NCI-H2171 treated with DMSO at 0.1 percent for 48 hours (cell line): ENCODE measurements at regions not wholly inside any gene's neighbourhood (a gene's known extent, or its start where the extent isn't known, plus 50 kb on each side); places are given as distances from the start of the nearest gene placed in this dataset.
A peak's percentile ranks its signal among the peaks of the same experiment; 100 is the strongest.
"Not testable (repeated sequence)": the region's sequence is repeated elsewhere in the genome, so short reads cannot be mapped to it uniquely, and the experiment has no call there.

Experiments
- DNase-seq: peaks from one replicate; lab custom pipeline; 2025; lab: John Stamatoyannopoulos, UW

DNA sequence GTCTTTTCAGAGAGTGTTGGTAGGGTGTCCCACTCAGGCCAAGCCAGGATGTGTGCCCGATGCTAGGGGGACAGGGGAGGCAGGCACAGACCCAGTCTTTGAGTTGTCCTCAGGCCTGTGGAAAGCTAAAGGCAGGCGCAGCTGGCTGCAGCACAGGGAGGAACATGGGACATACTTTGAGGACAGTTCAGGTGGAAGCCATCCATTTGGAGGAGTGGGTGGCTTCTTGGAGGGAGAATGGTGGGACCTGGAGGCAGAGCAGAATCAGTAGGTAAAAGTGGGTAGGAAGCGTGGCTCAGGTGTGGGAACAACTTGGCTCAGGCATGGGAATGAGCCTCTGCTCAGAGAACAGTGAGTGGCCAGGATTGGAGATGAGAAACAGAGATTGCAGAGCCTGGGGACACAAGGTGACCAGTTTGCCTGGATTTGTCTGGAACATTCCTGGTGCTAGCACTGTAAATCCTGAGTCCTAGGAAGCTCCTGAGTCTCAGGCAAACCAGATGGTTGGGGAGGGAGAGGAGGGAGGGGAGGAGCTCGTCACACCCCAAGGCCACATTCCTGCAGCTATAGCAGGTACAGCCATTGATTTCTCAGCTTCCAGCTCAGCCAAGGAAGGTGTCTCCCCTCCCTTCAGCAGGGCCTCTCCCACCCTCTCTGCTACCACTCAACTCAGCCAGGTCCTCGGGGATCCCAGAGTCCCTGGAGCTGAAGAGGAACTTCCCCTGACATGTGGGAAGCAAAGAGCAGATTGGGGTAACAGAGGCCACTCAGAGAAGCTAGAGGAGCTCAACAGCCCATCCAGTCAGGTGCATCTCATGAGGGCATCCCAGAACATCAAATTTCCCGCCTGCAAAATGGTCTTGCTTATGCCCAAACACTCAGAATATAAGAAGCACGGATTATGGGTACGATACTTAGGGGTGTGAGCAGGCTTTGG, 65.2 kb upstream of the TINAGL1 start:
- peak; percentile 80 for DNase-seq

DNA sequence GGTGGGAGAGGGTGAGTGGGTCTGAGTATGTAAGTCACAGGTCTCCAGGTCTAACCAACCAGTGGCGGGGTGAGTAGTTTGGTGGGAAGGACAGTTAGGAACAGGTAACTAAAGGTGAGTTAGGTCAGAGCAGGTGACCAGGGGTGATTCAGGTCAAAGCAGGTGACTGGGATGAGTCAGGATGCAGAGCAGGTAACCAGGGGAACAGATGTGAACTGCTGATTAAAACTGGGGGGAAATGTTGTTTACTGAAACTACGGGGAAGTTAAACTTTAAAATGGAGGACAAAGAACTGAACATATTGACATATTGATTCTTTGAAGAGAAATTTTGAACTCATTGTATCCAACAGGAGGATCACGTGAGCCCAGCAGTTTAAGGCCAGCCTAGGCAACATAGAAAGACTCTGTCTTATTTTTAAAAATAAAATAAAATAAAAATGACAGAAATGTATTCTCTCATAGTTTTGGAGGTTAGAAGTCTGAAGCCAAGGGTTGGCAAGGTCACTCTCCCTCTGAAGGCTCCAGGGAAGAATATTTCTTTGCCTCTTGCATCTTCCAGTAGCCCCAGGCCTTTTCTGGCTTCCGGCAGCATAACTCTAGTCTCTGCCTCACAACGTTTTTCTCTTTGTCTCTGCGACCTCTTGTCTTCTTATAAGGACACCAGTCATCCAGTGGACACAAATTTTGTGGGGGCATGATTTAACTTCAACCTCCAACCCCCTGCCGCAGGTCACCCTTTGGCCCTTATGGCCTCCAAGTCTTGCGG, 64.3 kb upstream of the TINAGL1 start:
- DNase-seq = no peak

DNA sequence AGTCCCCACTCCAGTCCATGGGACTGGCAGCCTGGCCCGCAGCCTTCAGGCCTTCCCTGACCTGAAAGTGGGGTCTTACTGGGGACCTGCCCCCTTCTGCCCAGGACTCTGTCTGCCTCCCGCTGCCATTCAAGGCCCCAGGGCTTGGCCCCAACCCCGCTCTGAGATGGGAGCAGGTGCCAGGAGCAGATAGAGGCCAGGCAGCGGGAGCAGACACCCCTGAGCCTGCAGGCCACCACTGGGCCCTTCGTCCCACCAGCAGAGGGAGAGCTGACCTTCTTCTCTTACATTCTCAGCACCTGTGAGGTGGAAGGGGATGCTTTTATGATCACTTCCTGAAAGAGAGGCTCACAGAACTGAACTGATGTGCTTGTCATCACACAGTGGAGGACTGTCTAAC, 62.2 kb upstream of the TINAGL1 start:
- no peak for DNase-seq

DNA sequence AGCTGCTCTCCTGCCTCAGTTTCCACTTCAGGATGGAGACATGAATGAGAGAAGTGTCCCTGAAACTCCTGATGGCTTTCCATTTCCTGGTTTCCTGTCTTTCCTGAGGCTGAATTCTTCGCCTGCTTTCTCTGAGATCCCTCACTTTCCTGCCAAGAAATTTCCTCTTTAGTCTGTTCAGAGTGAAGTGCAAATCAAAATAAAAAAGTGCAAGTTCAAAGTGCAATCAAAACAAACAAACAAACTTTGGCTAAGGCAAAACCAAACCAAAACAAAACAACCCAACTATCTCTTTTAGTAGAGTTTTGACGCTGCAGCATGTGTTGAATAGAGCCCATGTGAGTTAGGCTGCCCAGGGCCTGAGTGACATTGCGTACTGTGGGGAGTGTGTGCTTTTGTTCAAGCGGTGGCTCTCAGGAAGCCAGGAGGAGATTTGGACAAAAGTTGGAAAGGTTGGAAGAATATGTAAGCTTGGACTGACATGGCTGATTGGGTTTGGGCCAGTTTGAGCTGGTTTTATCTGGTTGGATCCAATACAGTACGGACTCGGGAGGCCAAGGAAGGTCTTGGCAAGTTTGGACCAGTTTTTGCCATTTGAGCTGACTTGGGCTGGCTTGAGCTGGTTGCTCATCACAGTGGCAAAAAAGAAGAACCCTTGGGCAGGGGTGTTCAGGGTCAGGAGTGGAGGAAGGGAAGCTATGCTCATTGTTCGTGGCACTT, 61.1 kb upstream of the TINAGL1 start:
- DNase-seq = no peak

DNA sequence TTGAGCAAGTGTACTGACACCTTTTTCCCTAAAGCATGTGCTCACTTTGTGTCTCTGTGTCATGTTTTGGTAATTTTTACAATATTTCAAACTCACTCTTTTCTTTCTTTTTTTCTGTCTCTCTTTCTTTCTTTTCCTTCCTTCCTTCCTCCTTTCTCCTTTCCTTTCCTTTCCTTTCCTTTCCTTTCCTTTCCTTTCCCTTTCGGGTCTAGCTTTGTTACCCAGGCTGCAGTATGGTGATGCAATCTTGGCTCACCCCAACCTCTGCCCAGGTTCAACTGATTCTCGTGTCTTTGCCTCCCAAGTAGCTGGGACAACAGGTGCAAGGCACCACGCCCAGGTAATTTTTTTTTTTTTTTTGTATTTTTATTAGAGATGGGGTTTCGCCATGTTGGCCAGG, 60.4 kb upstream of the TINAGL1 start:
- no peak for DNase-seq

DNA sequence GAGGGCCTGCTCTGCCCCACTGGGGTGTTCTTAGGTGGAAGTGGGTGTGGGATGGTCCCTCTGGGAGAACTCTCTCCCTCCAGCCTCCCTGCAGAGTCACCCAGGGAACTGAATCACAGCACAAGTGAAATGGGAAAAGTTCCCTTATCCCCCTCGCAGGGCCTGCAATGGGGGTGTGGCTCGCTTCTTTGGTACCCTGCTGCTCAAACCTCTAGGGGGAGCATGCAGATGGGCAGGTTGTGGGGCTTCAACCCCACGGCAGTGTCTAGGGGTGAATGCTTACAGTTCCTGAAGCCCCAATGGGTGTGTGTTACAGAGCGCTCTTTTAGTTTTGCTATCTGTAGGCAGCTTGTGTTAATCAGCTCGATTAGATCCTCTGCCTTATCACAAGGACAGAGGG, 59.0 kb upstream of the TINAGL1 start:
- DNase-seq = no peak

DNA sequence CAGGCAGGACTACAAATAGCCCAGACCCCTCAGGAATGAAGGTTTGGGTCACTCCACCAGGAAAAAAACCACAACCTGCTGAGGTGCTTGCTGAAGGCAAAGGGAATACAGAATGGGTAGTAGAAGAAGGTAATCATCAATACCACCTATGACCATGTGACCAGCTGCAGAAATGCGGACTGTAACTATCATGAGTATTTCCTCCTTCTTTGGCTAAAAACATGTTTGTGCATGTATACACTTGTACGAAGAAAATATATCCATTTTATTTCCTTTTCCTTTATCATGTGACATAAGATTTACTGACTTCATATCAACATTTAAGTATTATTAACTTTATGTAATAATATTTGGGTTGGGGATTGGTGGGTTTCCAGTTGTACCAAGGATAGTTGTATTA, 58.3 kb upstream of the TINAGL1 start:
- not testable (repeated sequence) for DNase-seq

DNA sequence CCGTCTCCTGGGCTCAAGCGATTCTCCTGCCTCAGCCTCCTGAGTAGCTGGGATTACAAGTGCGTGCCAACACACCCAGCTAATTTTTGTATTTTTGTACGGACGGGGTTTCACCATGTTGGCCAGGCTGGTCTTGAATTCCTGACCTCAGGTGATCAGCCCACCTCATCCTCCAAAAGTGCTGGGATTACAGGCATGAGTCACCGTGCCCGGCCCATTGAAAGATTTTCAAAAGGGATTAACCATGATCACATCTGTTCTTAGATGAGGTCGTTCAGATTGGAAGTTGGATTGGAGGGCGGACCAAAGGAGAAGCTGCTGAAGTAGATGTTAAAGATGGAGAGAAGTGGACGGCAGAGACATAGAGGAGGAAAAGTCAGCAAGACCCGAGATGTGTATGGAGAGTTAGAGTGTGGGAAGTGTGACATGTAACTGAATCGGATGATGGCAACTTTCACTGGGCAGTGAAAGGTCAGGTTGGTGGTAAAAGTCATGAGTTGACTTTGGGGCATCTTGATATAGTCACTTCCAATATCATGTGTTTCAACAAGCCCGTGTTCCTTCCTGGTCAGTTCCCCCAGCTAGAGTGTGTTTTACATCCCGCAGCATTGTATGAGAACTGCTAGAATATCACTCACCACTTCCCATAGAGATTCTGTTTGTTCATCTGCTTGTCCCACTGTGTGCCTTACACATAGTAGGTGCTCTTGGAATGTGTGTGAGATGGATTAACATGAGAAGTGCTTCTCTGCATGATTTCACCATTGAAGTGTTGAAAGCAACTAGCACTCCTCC, 54.4 kb upstream of the TINAGL1 start:
- DNase-seq = no peak

DNA sequence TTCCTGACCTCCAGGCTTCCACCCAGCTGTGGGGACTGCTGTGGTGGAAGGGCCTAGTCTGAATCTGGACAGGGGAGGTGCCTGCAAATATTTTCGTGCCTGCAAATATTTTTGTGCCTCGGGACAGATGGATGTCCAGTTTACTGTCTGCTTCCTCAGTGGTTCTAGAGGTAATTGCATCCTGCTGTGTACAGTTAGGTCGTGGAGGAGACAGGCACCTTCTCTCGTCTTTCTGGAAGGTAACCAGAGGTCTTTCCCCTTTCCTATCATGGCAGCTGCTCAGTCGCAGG, 53.8 kb upstream of the TINAGL1 start:
- no peak for DNase-seq

DNA sequence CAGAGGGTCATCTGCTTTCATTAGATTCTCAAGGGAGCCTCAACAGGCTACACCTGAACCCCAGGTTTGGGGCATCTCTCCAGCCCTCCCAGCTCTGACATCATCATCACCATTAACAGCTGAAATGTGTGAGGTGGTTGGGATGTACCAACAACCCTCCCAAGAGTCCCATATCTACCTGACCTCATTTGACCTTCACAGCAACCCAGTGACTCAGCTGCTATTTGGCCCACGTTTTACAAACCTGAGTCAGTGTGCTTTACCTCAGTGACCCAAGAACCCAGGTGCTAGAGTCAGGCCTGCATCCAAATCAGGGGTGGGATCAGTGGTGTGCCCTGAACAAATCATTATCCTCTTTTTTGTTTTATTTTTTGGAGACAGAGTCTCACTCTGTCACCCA, 53.3 kb upstream of the TINAGL1 start:
- DNase-seq = no peak

DNA sequence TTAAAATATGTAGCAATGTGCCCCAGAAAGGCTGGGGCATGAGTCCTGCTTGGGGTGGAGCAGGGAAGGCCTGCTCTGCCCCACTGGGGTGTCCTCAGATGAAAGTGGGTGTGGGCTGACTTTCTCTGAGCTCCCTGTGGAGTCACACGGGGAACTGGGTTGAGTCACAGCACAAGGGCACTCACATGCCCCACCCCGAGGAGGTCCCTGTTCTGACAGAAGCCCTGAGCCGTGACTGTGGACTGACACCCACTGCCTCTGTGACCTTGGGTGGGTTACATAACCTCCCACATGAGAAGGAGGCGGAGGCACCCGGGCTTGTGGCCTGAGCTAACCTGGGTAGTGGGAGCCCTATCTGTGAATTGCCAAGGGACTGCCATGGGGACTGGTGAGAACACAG, 52.5 kb upstream of the TINAGL1 start:
- no peak for DNase-seq

DNA sequence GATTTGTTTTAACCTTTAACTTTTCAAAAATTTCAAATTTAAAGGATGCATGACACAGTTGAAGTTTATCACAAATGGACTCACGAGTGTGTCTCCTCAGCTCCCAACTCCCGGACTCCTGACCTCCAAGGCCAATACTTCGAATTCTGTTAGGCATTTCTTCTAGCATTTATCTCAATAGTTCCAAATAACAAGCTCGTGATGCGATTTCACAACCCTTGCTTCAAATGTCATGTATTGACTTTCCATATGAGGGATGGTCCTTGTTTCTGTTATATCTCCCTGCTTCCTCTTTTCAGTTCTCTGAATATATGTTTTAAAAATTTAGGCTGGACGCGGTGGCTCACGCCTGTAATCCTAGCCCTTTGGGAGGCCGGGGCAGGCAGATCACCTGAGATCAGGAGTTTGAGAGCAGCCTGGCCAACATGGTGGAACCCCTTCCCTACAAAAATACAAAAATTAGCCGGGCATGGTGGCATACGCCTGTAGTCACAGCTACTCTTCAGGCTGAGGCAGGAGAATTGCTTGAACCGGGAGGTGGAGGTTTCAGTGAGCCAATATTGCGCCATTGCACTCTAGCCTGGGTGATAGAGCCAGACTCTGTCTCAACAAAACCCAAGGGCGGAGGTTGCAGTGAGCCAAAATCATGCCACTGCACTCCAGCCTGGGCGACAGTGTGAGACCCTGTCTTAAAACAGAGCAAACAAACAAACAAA, 52.0 kb upstream of the TINAGL1 start:
- no peak for DNase-seq
